Astrocyte of the spinal cord (primary cell): ENCODE measurements at regions not wholly inside any gene's neighbourhood (a gene's known extent, or its start where the extent isn't known, plus 50 kb on each side); places are given as distances from the start of the nearest gene placed in this dataset.

Experiments
- DNase-seq: peaks from one replicate; pipeline ENCODE4 v3.0.0; 2011; ENCODE audit warnings: low read depth, low spot score
- H3K4me3 ChIP-seq: 2 replicates; pipeline ENCODE4 v1.5.1; 2011; ENCODE audit warnings: low read depth, mild to moderate bottlenecking, low read length, moderate library complexity
- in situ Hi-C: cut with HindIII; loops from 2 replicates; pipeline ENCODE4 v1.10.0; 2017; ENCODE audit warnings: low sequenced_read_pairs
- TF ChIP-seq, protein P1 (sequence below): IDR thresholded peaks from 2 replicates; pipeline ENCODE4 v1.5.1; 2012; ENCODE audit warnings: low read depth, mild to moderate bottlenecking, low read length, inconsistent platforms

DNA sequence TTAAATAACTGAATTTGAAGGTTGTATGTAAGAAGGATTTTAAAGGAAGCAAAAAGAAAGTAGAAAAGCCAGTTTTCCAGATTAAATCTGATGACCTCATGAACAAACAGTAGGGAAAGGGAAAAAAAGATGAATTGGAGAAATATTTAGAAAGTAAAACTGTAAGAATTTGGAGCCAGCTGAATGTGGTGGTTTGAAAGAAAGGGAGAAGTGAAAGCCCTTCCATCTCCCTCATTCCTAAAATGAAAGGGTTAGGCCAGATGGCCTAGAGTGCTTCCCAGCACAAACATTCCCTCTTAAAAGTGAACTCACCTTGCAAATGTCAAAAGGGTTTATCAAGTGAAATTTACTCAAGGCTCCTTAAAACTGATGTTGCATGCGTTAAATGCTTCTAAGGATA lies 139.3 kb upstream of the COL21A1 start:
- in situ Hi-C loops: no loop called here
- no peak for DNase-seq
- H3K4me3 ChIP-seq: no peak overlapping the region
- TF ChIP-seq, protein P1, sequence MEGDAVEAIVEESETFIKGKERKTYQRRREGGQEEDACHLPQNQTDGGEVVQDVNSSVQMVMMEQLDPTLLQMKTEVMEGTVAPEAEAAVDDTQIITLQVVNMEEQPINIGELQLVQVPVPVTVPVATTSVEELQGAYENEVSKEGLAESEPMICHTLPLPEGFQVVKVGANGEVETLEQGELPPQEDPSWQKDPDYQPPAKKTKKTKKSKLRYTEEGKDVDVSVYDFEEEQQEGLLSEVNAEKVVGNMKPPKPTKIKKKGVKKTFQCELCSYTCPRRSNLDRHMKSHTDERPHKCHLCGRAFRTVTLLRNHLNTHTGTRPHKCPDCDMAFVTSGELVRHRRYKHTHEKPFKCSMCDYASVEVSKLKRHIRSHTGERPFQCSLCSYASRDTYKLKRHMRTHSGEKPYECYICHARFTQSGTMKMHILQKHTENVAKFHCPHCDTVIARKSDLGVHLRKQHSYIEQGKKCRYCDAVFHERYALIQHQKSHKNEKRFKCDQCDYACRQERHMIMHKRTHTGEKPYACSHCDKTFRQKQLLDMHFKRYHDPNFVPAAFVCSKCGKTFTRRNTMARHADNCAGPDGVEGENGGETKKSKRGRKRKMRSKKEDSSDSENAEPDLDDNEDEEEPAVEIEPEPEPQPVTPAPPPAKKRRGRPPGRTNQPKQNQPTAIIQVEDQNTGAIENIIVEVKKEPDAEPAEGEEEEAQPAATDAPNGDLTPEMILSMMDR: no peak

DNA sequence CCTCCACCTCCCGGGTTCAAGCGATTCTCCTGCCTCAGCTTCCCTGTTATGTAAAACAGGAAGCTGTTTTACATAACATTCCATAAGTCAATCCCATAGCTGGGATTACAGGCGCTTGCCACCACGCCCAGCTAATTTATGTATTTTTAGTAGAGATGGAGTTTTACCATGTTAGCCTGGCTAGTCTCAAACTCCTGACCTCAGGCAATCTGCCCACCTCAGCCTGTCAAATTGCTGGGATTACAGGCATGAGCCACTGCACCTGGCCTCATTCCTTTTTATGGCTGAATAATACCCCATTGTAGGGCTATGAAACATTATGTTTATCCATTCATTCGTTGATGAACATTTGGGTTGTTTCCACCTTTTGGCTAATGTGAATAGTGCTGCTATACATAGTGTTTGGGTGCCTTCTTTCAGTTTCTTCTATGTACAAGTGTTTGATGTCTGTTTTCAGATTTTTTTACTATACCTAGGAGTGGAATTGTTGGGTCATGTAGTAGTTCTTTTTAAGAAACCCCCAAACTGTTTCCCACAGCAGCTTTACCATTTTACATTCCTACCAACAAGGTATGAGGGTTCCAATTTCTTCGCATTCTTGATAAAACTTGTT lies 138.7 kb upstream of the COL21A1 start:
- no peak for DNase-seq
- no peak overlapping the region for H3K4me3 ChIP-seq
- TF ChIP-seq, protein P1: no peak
- in situ Hi-C loops: no loop called here

DNA sequence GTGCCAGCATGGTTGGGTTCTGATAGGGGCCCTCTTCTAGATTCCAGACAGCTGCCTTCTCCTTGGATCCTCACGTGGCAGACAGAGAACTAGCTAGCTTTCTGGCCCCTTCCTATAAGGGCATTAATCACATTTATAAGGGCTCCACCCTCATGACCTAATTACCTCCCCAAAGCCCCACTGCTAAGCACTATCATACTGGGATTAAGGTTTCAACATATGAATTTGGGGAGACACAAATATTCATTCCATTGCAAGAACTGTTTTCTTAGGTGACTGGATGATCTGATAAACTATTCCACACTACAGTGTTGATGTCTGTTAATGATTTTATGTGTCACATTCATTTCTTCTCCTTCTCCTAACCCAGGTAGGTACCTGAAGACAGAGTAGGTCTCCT lies 135.8 kb upstream of the COL21A1 start:
- TF ChIP-seq, protein P1: no peak
- in situ Hi-C loops: no loop called here
- no peak for DNase-seq
- no peak overlapping the region for H3K4me3 ChIP-seq

DNA sequence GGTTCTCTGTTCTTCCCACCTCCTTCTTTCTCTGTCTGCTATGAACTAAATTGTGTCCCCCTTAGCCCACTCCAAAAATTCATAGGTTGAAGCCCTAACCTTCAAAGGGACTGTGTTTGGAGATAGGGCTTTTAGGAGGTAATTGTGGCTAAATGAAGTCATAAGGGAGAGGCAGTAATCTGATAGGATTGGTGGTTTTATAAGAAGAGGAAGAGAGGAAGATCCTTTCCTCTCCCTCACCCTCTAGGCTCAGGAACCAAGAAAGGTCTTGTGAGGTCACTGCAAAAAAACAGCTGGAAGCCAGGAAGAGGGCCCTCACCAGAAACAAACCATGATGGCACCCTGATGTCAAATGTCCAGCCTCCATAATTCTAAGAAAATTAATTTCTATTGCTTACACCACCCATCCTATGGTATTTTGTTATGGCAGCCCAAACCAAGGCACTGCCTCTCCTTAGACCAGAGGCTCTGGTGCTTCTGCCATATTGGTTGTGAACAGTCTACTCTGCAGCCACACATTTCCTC lies 135.1 kb upstream of the COL21A1 start:
- TF ChIP-seq, protein P1: no peak
- in situ Hi-C loops: no loop called here
- DNase-seq: no peak
- no peak overlapping the region for H3K4me3 ChIP-seq

DNA sequence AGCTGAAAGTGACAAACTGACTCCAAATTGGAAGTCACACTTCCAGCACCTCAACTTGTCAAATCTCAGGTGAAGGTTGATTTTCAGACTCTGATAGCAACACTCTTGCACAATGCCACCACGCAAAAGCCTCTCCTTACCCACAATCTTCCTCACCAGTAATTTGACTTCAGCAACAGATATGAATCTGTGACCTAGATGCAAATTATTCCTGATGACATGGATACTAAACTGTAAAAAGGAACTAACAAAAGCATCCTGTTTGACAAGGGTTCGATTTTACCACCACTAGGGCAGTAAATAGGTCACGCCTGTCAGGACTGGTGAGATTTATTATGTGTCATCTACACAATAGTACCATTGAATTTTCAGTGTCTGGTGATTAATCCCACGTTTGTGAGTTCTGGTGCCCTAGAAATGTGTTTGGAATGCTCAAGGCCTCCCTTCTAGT lies 134.4 kb upstream of the COL21A1 start:
- in situ Hi-C loops: no loop called here
- no peak for DNase-seq
- TF ChIP-seq, protein P1: no peak

DNA sequence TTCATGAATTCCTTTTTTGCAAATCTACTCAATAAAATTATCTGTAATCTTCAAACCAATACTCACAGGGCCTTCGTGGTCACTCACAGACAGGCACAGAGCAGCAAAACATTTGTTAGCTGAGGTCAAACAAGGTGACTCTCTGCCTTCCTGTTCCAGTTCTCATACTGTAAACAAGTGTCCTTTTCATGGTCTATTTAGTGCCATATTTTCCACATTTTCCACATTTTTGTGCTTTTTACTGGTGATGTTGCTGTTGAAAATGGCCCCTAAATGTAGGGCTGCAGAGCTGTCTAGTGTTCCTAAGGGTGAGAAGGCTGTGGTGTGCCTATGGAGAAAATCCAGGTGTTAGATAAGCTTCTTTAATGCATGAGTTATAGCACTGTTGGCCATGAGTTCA lies 133.1 kb upstream of the COL21A1 start:
- H3K4me3 ChIP-seq: no peak overlapping the region
- TF ChIP-seq, protein P1: no peak
- in situ Hi-C loops: no loop called here
- DNase-seq: no peak

More for the DNA sequence above, 134.4 kb upstream of the COL21A1 start:
- H3K4me3 ChIP-seq: no peak overlapping the region
